OCI-LY1 (cell line): ENCODE measurements at regions not wholly inside any gene's neighbourhood (a gene's known extent, or its start where the extent isn't known, plus 50 kb on each side); places are given as distances from the start of the nearest gene placed in this dataset.

Source experiments
- EZH2 ChIP-seq: fragments of 200-600 bp; sonication (generic), shearing (Covaris generic); IDR thresholded peaks from 2 replicates; pipeline ENCODE4 v1.8.0; 2017; ENCODE audit warnings: borderline replicate concordance, mixed run types, mild to moderate bottlenecking, antibody characterized with exemption, low read length, moderate library complexity, mixed read lengths
- TF ChIP-seq, protein P1 (sequence below): fragments of 200-600 bp; sonication (generic), shearing (Covaris generic); IDR thresholded peaks from 2 replicates; pipeline ENCODE4 v1.5.1; 2017; ENCODE audit warnings: mild to moderate bottlenecking, antibody characterized with exemption, low read length, moderate library complexity, mixed read lengths

DNA sequence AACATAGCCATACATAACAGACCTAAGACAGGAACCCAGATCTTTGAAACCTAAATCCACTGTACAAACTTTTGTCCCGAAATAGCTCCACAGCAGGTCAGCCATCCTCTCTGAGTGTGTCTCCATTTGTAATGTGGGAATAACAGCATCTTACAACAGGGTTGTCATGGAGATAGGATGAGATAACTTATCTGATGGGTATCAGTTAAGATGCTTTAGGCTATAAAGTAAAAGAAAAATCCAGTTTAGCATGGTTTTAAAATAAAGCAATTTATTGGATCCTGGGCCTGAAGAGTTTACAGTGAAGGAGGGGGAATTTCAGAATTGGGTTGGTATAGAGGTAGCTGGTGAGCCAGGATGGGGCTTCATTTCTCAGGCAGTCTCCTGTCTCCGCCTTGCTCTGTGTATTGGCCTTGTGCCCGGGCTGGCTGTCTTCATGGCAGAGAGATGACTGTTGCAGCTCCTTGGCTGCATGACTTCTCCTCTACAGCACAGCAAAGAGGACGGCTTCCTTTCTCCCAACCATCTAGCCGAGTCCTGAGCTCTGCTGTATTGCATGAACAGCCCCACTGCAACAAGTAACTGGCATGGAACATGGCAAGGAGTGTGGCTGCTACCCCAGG lies 131.9 kb upstream of the PROK2 start:
- TF ChIP-seq, protein P1, sequence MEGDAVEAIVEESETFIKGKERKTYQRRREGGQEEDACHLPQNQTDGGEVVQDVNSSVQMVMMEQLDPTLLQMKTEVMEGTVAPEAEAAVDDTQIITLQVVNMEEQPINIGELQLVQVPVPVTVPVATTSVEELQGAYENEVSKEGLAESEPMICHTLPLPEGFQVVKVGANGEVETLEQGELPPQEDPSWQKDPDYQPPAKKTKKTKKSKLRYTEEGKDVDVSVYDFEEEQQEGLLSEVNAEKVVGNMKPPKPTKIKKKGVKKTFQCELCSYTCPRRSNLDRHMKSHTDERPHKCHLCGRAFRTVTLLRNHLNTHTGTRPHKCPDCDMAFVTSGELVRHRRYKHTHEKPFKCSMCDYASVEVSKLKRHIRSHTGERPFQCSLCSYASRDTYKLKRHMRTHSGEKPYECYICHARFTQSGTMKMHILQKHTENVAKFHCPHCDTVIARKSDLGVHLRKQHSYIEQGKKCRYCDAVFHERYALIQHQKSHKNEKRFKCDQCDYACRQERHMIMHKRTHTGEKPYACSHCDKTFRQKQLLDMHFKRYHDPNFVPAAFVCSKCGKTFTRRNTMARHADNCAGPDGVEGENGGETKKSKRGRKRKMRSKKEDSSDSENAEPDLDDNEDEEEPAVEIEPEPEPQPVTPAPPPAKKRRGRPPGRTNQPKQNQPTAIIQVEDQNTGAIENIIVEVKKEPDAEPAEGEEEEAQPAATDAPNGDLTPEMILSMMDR, result no peak
- TF ChIP-seq EZH2, result no peak
